C4-2B (cell line): ENCODE measurements at regions not wholly inside any gene's neighbourhood (a gene's known extent, or its start where the extent isn't known, plus 50 kb on each side); places are given as distances from the start of the nearest gene placed in this dataset.

ENCODE experiments used
- CTCF ChIP-seq: fragments of 450-650 bp; conservative IDR thresholded peaks from 2 replicates; pipeline ENCODE4 v1.5.1; 2017; ENCODE audit warnings: mild to moderate bottlenecking
- ZFX ChIP-seq: fragments of 450-650 bp; IDR thresholded peaks from 2 replicates; pipeline ENCODE4 v1.6.1; 2017

GRCh38 chr13:90553159-90553558 is 794.3 kb upstream of the MIR17HG start:
- no peak for TF ChIP-seq CTCF
- TF ChIP-seq ZFX: no peak
